ENCODE measurements at regions not wholly inside any gene's neighbourhood (a gene's known extent, or its start where the extent isn't known, plus 50 kb on each side); places are given as distances from the start of the nearest gene placed in this dataset.
"Not testable (repeated sequence)": the region's sequence is repeated elsewhere in the genome, so short reads cannot be mapped to it uniquely, and the experiment has no call there.

DNA sequence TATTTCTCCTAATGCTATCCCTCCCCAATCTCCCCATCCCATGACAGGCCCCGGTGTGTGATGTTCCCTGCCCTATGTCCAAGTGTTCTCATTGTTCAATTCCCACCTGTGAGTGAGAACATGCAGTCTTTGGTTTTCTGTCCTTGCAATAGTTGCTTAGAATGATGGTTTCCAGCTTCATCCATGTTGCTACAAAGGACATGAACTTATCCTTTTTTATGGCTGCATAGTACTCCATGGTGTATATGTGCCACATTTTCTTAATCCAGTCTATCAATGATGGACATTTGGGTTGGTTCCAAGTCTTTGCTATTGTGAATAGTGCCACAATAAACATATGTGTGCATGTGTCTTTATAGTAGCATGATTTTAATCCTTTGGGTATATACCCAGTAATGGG lies 51.3 kb upstream of the RIOK2 start:
- H3K36me3 ChIP-seq (ENCODE audit: control insufficient read depth, insufficient read depth, low read length); H3K4me1 ChIP-seq (ENCODE audit: control insufficient read depth, insufficient read depth, low read length); DNase-seq (ENCODE audit: low read depth, low spot score); H3K27me3 ChIP-seq (ENCODE audit: control insufficient read depth, insufficient read depth, low read length); H3K9me3 ChIP-seq (ENCODE audit: control insufficient read depth, insufficient read depth, low read length); H3K27ac ChIP-seq (ENCODE audit: low read length); H3K4me3 ChIP-seq (ENCODE audit: low read length): not testable (repeated sequence)
- no CpG with 5 or more reads among the region's 1 CpG for WGBS (ENCODE audit: insufficient coverage, insufficient read length)

DNA sequence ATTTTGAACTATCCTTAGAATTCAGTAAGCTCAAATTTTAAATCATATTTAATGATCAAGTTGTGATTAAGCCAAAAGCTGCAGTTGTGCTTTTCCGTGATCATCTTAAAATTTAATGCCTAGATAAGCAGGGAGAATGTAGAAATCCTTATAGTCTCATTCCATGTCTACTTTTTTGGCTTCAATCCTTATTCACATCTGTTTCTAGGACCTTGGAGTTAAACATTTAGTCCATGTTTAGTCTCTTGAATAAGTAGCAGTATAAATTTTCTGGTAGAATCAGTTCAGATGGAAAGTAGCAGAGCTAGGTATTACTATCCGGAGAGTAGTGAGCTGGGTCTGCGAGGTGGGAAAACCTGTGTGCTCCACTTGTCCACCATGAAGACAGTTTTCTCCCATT lies 59.3 kb upstream of the RIOK2 start:
- Histone ChIP-seq H3K4me1 (ENCODE audit: control insufficient read depth, insufficient read depth, low read length) (peaks cover 1% of the 10 kb centered on the region; the same call in 1 of the 2 replicates), H3K27me3 (ENCODE audit: control insufficient read depth, insufficient read depth, low read length) (no peaks in the 10 kb centered on the region), H3K36me3 (ENCODE audit: control insufficient read depth, insufficient read depth, low read length) (no peaks in the 10 kb centered on the region), H3K27ac (ENCODE audit: low read length) (no peak overlapping the region), H3K4me3 (ENCODE audit: low read length) (no peak overlapping the region), H3K9me3 (ENCODE audit: control insufficient read depth, insufficient read depth, low read length) (no peaks in the 10 kb centered on the region)
- DNase-seq (ENCODE audit: low read depth, low spot score): no peak
- no CpG with 5 or more reads among the region's 3 CpGs for WGBS (ENCODE audit: insufficient coverage, insufficient read length)

GRCh38 chr5:97243353-97243752 lies 60.3 kb upstream of the RIOK2 start:
- no CpG with 5 or more reads among the region's 2 CpGs for WGBS (ENCODE audit: insufficient coverage, insufficient read length)
- Histone ChIP-seq H3K27ac (ENCODE audit: low read length) (no peak overlapping the region), H3K4me3 (ENCODE audit: low read length) (no peak overlapping the region), H3K27me3 (ENCODE audit: control insufficient read depth, insufficient read depth, low read length) (no peaks in the 10 kb centered on the region), H3K36me3 (ENCODE audit: control insufficient read depth, insufficient read depth, low read length) (no peaks in the 10 kb centered on the region), H3K9me3 (ENCODE audit: control insufficient read depth, insufficient read depth, low read length) (no peaks in the 10 kb centered on the region), H3K4me1 (ENCODE audit: control insufficient read depth, insufficient read depth, low read length) (peaks cover 1% of the 10 kb centered on the region; the same call in 1 of the 2 replicates)
- DNase-seq (ENCODE audit: low read depth, low spot score): no peak

- WGBS (ENCODE audit: insufficient coverage, insufficient read length): no CpG with 5 or more reads among the region's 9 CpGs
- H3K27me3 ChIP-seq (ENCODE audit: control insufficient read depth, insufficient read depth, low read length): no peaks in the 10 kb centered on the region
Observed at GRCh38 chr5:97245386-97245785, 62.3 kb upstream of the RIOK2 start.

GRCh38 chr5:97250113-97250512 lies 67.1 kb upstream of the RIOK2 start:
- Histone ChIP-seq H3K27ac (ENCODE audit: low read length) (no peak overlapping the region), H3K4me1 (ENCODE audit: control insufficient read depth, insufficient read depth, low read length) (peaks cover 1% of the 10 kb centered on the region; the same call in 1 of the 2 replicates), H3K27me3 (ENCODE audit: control insufficient read depth, insufficient read depth, low read length) (no peaks in the 10 kb centered on the region), H3K9me3 (ENCODE audit: control insufficient read depth, insufficient read depth, low read length) (no peaks in the 10 kb centered on the region; the same call in 1 of the 2 replicates), H3K4me3 (ENCODE audit: low read length) (no peak overlapping the region), H3K36me3 (ENCODE audit: control insufficient read depth, insufficient read depth, low read length) (no peaks in the 10 kb centered on the region)
- no peak for DNase-seq (ENCODE audit: low read depth, low spot score)

More at GRCh38 chr5:97245386-97245785, 62.3 kb upstream of the RIOK2 start:
- H3K36me3 ChIP-seq (ENCODE audit: control insufficient read depth, insufficient read depth, low read length): no peaks in the 10 kb centered on the region
- H3K9me3 ChIP-seq (ENCODE audit: control insufficient read depth, insufficient read depth, low read length): no peaks in the 10 kb centered on the region; the same call in 1 of the 2 replicates
- no peak overlapping the region for H3K27ac ChIP-seq (ENCODE audit: low read length)
- H3K4me3 ChIP-seq (ENCODE audit: low read length): no peak overlapping the region
- H3K4me1 ChIP-seq (ENCODE audit: control insufficient read depth, insufficient read depth, low read length): peaks cover 1% of the 10 kb centered on the region; the same call in 1 of the 2 replicates
- DNase-seq (ENCODE audit: low read depth, low spot score): no peak

GRCh38 chr5:97266076-97266475 lies 83.0 kb upstream of the RIOK2 start:
- Histone ChIP-seq H3K27ac (ENCODE audit: low read length) (no peak overlapping the region), H3K27me3 (ENCODE audit: control insufficient read depth, insufficient read depth, low read length) (no peaks in the 10 kb centered on the region), H3K4me3 (ENCODE audit: low read length) (no peak overlapping the region), H3K36me3 (ENCODE audit: control insufficient read depth, insufficient read depth, low read length) (no peaks in the 10 kb centered on the region), H3K9me3 (ENCODE audit: control insufficient read depth, insufficient read depth, low read length) (no peaks in the 10 kb centered on the region), H3K4me1 (ENCODE audit: control insufficient read depth, insufficient read depth, low read length) (no peaks in the 10 kb centered on the region)
- DNase-seq (ENCODE audit: low read depth, low spot score): no peak

DNA sequence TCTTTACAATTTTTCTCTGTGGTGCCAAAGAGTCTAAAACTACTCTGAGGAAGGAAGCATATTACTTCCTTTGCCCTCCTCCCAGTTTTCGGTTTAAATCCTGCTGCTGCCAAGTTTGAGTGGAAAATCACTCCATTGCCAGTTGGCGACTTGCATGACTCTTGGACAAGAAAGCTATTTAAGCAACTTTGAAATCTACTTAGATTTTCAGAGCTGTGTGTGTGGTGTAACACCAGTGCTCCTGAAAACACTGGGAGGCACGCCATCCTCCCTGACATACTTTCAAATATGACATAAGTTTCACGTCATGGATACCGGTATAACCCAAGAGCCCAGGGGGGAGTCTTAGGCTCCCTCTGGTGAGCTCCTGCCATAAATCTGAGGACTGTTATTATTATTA lies 83.5 kb upstream of the RIOK2 start:
- Histone ChIP-seq H3K4me1 (ENCODE audit: control insufficient read depth, insufficient read depth, low read length) (no peaks in the 10 kb centered on the region), H3K27me3 (ENCODE audit: control insufficient read depth, insufficient read depth, low read length) (no peaks in the 10 kb centered on the region), H3K9me3 (ENCODE audit: control insufficient read depth, insufficient read depth, low read length) (no peaks in the 10 kb centered on the region), H3K4me3 (ENCODE audit: low read length) (no peak overlapping the region), H3K27ac (ENCODE audit: low read length) (no peak overlapping the region), H3K36me3 (ENCODE audit: control insufficient read depth, insufficient read depth, low read length) (no peaks in the 10 kb centered on the region)
- WGBS (ENCODE audit: insufficient coverage, insufficient read length): no CpG with 5 or more reads among the region's 5 CpGs
- DNase-seq (ENCODE audit: low read depth, low spot score): no peak

- no peak overlapping the region for H3K27ac ChIP-seq (ENCODE audit: low read length)
- H3K4me1 ChIP-seq (ENCODE audit: control insufficient read depth, insufficient read depth, low read length): no peaks in the 10 kb centered on the region
- no CpG with 5 or more reads among the region's 3 CpGs for WGBS (ENCODE audit: insufficient coverage, insufficient read length)
- H3K9me3 ChIP-seq (ENCODE audit: control insufficient read depth, insufficient read depth, low read length): no peaks in the 10 kb centered on the region
- no peak for DNase-seq (ENCODE audit: low read depth, low spot score)
- H3K36me3 ChIP-seq (ENCODE audit: control insufficient read depth, insufficient read depth, low read length): no peaks in the 10 kb centered on the region
- H3K4me3 ChIP-seq (ENCODE audit: low read length): no peak overlapping the region
- H3K27me3 ChIP-seq (ENCODE audit: control insufficient read depth, insufficient read depth, low read length): no peaks in the 10 kb centered on the region
Observed at GRCh38 chr5:97267767-97268166, 84.7 kb upstream of the RIOK2 start.

DNA sequence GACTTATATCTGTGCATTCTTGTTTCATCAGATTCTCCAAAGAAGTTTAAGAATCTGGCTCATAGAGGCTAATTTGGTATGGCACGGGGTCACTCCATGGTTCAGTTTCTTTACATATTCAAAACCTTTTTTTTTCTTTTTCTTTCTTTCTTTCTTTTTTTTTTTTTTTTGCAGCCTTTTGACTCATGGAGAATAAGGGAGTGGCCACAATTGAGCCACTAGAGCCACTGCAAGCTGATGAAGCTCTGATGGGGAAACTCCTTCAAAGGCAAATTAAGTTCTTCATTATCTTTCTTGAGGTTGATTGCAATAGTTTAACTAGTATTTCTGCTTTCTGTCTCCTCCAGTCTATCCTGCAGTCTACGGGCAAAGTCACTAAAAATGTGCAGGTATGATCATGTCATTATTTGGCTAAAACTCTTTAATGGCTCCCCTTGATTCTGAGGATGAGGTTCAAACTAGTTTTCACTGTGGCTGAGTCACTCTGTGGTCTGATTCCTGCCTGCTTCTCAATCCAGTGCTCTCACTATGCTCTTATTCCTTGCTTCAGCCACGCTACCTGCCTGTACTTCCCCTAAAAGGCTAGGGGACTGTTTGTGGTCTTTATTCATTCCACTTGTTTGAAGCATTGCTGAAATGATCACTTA lies 93.5 kb upstream of the RIOK2 start:
- DNase-seq (ENCODE audit: low read depth, low spot score): no peak
- Histone ChIP-seq H3K9me3 (ENCODE audit: control insufficient read depth, insufficient read depth, low read length) (no peaks in the 10 kb centered on the region), H3K27me3 (ENCODE audit: control insufficient read depth, insufficient read depth, low read length) (no peaks in the 10 kb centered on the region), H3K36me3 (ENCODE audit: control insufficient read depth, insufficient read depth, low read length) (no peaks in the 10 kb centered on the region), H3K27ac (ENCODE audit: low read length) (no peak overlapping the region), H3K4me1 (ENCODE audit: control insufficient read depth, insufficient read depth, low read length) (no peaks in the 10 kb centered on the region), H3K4me3 (ENCODE audit: low read length) (no peak overlapping the region)
- WGBS (ENCODE audit: insufficient coverage, insufficient read length): no CpG with 5 or more reads among the region's 3 CpGs

GRCh38 chr5:97281257-97281656 lies 98.2 kb upstream of the RIOK2 start:
- no peak for DNase-seq (ENCODE audit: low read depth, low spot score)
- Histone ChIP-seq H3K27me3 (ENCODE audit: control insufficient read depth, insufficient read depth, low read length) (no peaks in the 10 kb centered on the region), H3K4me1 (ENCODE audit: control insufficient read depth, insufficient read depth, low read length) (no peaks in the 10 kb centered on the region), H3K27ac (ENCODE audit: low read length) (no peak overlapping the region), H3K36me3 (ENCODE audit: control insufficient read depth, insufficient read depth, low read length) (no peaks in the 10 kb centered on the region), H3K9me3 (ENCODE audit: control insufficient read depth, insufficient read depth, low read length) (no peaks in the 10 kb centered on the region), H3K4me3 (ENCODE audit: low read length) (no peak overlapping the region)
- no CpG with 5 or more reads among the region's 7 CpGs for WGBS (ENCODE audit: insufficient coverage, insufficient read length)

- peak; percentile 13 for DNase-seq (ENCODE audit: low read depth, low spot score)
- H3K27me3 ChIP-seq (ENCODE audit: control insufficient read depth, insufficient read depth, low read length): no peaks in the 10 kb centered on the region
- no peak overlapping the region for H3K4me3 ChIP-seq (ENCODE audit: low read length)
- no peaks in the 10 kb centered on the region for H3K36me3 ChIP-seq (ENCODE audit: control insufficient read depth, insufficient read depth, low read length)
- H3K9me3 ChIP-seq (ENCODE audit: control insufficient read depth, insufficient read depth, low read length): no peaks in the 10 kb centered on the region
- H3K27ac ChIP-seq (ENCODE audit: low read length): no peak overlapping the region
- no CpG with 5 or more reads among the region's 5 CpGs for WGBS (ENCODE audit: insufficient coverage, insufficient read length)
- 0 out of 2 replicates have a peak, but pooled peaks cover 2% of the 10 kb centered on the region for H3K4me1 ChIP-seq (ENCODE audit: control insufficient read depth, insufficient read depth, low read length)
Observed at GRCh38 chr5:97297063-97297703, 114.1 kb upstream of the RIOK2 start.
